HG02610 (cell line): ENCODE measurements at regions not wholly inside any gene's neighbourhood (a gene's known extent, or its start where the extent isn't known, plus 50 kb on each side); places are given as distances from the start of the nearest gene placed in this dataset.

Experiments used
- ATAC-seq: cut with Tn5 transposase; IDR thresholded peaks from one replicate; pipeline ENCODE4 v1.9.1; 2021; ENCODE audit warnings: mild to moderate bottlenecking, moderate library complexity; ENCODE audit not compliant: unreplicated experiment

- no peak for ATAC-seq
Observed at GRCh38 chr14:101407328-101407727, 154.0 kb upstream of the DIO3 start.

- ATAC-seq: no peak
Observed at GRCh38 chr14:101408077-101408831, 153.0 kb upstream of the DIO3 start.

- no peak for ATAC-seq
Observed at GRCh38 chr14:101409006-101409543, 152.2 kb upstream of the DIO3 start.

GRCh38 chr14:101410126-101410525 is 151.2 kb upstream of the DIO3 start:
- no peak for ATAC-seq

- ATAC-seq: no peak
Observed at GRCh38 chr14:101411151-101411550, 150.1 kb upstream of the DIO3 start.

GRCh38 chr14:101411779-101412178 is 149.5 kb upstream of the DIO3 start:
- ATAC-seq: no peak

GRCh38 chr14:101412739-101413138 is 148.6 kb upstream of the DIO3 start:
- no peak for ATAC-seq

GRCh38 chr14:101417434-101417833 is 143.9 kb upstream of the DIO3 start:
- ATAC-seq: no peak

- ATAC-seq: no peak
Observed at GRCh38 chr14:101418601-101419000, 142.7 kb upstream of the DIO3 start.

GRCh38 chr14:101426466-101426865 is 134.8 kb upstream of the DIO3 start:
- no peak for ATAC-seq

- no peak for ATAC-seq
Observed at GRCh38 chr14:101428409-101428808, 132.9 kb upstream of the DIO3 start.

GRCh38 chr14:101435546-101435945 is 125.7 kb upstream of the DIO3 start:
- ATAC-seq: no peak

- no peak for ATAC-seq
Observed at GRCh38 chr14:101439023-101439422, 122.3 kb upstream of the DIO3 start.

- no peak for ATAC-seq
Observed at GRCh38 chr14:101440496-101440895, 120.8 kb upstream of the DIO3 start.

- no peak for ATAC-seq
Observed at GRCh38 chr14:101441710-101442109, 119.6 kb upstream of the DIO3 start.

GRCh38 chr14:101442451-101442850 is 118.8 kb upstream of the DIO3 start:
- ATAC-seq: no peak

GRCh38 chr14:101444116-101444515 is 117.2 kb upstream of the DIO3 start:
- ATAC-seq: no peak

- no peak for ATAC-seq
Observed at GRCh38 chr14:101445278-101445677, 116.0 kb upstream of the DIO3 start.

- ATAC-seq: no peak
Observed at GRCh38 chr14:101446387-101446969, 114.8 kb upstream of the DIO3 start.

- ATAC-seq: no peak
Observed at GRCh38 chr14:101449114-101449513, 112.2 kb upstream of the DIO3 start.

GRCh38 chr14:101451166-101451565 is 110.1 kb upstream of the DIO3 start:
- ATAC-seq: no peak

- no peak for ATAC-seq
Observed at GRCh38 chr14:101453225-101453624, 108.1 kb upstream of the DIO3 start.
